ENCODE measurements at regions not wholly inside any gene's neighbourhood (a gene's known extent, or its start where the extent isn't known, plus 50 kb on each side); places are given as distances from the start of the nearest gene placed in this dataset.

GRCh38 chr2:120681696-120682288 lies 53.9 kb upstream of the GLI2 start (continued):
- TF ChIP-seq, protein P1, sequence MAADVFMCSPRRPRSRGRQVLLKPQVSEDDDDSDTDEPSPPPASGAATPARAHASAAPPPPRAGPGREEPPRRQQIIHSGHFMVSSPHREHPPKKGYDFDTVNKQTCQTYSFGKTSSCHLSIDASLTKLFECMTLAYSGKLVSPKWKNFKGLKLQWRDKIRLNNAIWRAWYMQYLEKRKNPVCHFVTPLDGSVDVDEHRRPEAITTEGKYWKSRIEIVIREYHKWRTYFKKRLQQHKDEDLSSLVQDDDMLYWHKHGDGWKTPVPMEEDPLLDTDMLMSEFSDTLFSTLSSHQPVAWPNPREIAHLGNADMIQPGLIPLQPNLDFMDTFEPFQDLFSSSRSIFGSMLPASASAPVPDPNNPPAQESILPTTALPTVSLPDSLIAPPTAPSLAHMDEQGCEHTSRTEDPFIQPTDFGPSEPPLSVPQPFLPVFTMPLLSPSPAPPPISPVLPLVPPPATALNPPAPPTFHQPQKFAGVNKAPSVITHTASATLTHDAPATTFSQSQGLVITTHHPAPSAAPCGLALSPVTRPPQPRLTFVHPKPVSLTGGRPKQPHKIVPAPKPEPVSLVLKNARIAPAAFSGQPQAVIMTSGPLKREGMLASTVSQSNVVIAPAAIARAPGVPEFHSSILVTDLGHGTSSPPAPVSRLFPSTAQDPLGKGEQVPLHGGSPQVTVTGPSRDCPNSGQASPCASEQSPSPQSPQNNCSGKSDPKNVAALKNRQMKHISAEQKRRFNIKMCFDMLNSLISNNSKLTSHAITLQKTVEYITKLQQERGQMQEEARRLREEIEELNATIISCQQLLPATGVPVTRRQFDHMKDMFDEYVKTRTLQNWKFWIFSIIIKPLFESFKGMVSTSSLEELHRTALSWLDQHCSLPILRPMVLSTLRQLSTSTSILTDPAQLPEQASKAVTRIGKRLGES (CRISPR knock-in tag; IDR thresholded peaks at IDR 0.05; ENCODE audit: borderline replicate concordance): no peak
- no peak for TF ChIP-seq ZNF713 (CRISPR knock-in tag; IDR thresholded peaks at IDR 0.05)

- in situ Hi-C loops (cut with HindIII; ENCODE audit: extremely low pct_ligation_motif_present, low pct_unique_long_range_greater_than_20kb): no loop called here
- no peak for FAIRE-seq
- CTCF ChIA-PET (ENCODE audit: low intra/inter-chr PET ratio, low total read pairs): no interaction called here
Observed at GRCh38 chr2:120682654-120683053, 53.0 kb upstream of the GLI2 start.

GRCh38 chr2:120683081-120683480 lies 52.6 kb upstream of the GLI2 start:
- DNase-seq (ENCODE audit: low spot score) (no peak), FAIRE-seq (no peak), ATAC-seq (no peak)
- no peak overlapping the region for H3K4me3 ChIP-seq (replicated peaks in 1 of 3; ENCODE audit: insufficient read depth in 1 of 3, low read depth in 2 of 3, low read length in 3 of 3)
- no peaks in the 10 kb centered on the region; the same call in 1 of the 2 replicates for H4K20me1 ChIP-seq (ENCODE audit: insufficient read depth, low read length)
- H3K36me3 ChIP-seq (replicated peaks in 1 of 2; ENCODE audit: control insufficient read depth in 1 of 2, insufficient read depth in 2 of 2, low read length in 2 of 2): no peaks in the 10 kb centered on the region
- ChIA-PET POLR2A (no interaction called here), CTCF (ENCODE audit: low intra/inter-chr PET ratio, low total read pairs) (no interaction called here)
- peaks cover 2 to 39% of the 10 kb centered on the region in 2 experiments; a peak in 3 of 5 replicates for H3K27me3 ChIP-seq (ENCODE audit: control insufficient read depth in 1 of 2, insufficient read depth in 2 of 2, low read length in 2 of 2)
- no peak overlapping the region for H3K9ac ChIP-seq (ENCODE audit: insufficient read depth, low read depth, low read length)
- no peak overlapping the region for H2AFZ ChIP-seq (ENCODE audit: low read length)
- in situ Hi-C loops (cut with HindIII; ENCODE audit: extremely low pct_ligation_motif_present, low pct_unique_long_range_greater_than_20kb) (no loop called here), intact Hi-C loops (cut with micrococcal nuclease; ENCODE audit: unreplicated experiment) (no loop called here)
- H3K4me2 ChIP-seq (ENCODE audit: low read depth, low read length): no peak overlapping the region
- no peaks in the 10 kb centered on the region for H3K79me2 ChIP-seq (ENCODE audit: insufficient read depth, low read length)
- no peak overlapping the region for H3K27ac ChIP-seq (ENCODE audit: extremely low read length, insufficient read depth, low read length)
- 27% methylated on average over 6 of the region's 6 CpGs for WGBS (ENCODE audit: low lambda C conversion rate)
- peaks cover 5% of the 10 kb centered on the region; the same call in 1 of the 2 replicates for H3K4me1 ChIP-seq (ENCODE audit: insufficient read depth, low read length)
- no peaks in the 10 kb centered on the region for H3K9me3 ChIP-seq (ENCODE audit: low read length)
- no TSS peak for BruUV-seq (replicated peaks)
- no peak for TF ChIP-seq GFI1 (CRISPR knock-in tag; IDR thresholded peaks at IDR 0.05; ENCODE audit: borderline replicate concordance)
- TF ChIP-seq HHEX (CRISPR knock-in tag; IDR thresholded peaks at IDR 0.05): no peak
- TF ChIP-seq, protein P2, sequence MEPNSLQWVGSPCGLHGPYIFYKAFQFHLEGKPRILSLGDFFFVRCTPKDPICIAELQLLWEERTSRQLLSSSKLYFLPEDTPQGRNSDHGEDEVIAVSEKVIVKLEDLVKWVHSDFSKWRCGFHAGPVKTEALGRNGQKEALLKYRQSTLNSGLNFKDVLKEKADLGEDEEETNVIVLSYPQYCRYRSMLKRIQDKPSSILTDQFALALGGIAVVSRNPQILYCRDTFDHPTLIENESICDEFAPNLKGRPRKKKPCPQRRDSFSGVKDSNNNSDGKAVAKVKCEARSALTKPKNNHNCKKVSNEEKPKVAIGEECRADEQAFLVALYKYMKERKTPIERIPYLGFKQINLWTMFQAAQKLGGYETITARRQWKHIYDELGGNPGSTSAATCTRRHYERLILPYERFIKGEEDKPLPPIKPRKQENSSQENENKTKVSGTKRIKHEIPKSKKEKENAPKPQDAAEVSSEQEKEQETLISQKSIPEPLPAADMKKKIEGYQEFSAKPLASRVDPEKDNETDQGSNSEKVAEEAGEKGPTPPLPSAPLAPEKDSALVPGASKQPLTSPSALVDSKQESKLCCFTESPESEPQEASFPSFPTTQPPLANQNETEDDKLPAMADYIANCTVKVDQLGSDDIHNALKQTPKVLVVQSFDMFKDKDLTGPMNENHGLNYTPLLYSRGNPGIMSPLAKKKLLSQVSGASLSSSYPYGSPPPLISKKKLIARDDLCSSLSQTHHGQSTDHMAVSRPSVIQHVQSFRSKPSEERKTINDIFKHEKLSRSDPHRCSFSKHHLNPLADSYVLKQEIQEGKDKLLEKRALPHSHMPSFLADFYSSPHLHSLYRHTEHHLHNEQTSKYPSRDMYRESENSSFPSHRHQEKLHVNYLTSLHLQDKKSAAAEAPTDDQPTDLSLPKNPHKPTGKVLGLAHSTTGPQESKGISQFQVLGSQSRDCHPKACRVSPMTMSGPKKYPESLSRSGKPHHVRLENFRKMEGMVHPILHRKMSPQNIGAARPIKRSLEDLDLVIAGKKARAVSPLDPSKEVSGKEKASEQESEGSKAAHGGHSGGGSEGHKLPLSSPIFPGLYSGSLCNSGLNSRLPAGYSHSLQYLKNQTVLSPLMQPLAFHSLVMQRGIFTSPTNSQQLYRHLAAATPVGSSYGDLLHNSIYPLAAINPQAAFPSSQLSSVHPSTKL (CRISPR knock-in tag; IDR thresholded peaks at IDR 0.05): no peak
- TF ChIP-seq ATAD3A (CRISPR knock-in tag; IDR thresholded peaks at IDR 0.05): no peak
- no peak for TF ChIP-seq ZFP90 (CRISPR knock-in tag; IDR thresholded peaks at IDR 0.05; ENCODE audit: borderline replicate concordance)

More at GRCh38 chr2:120682654-120683053, 53.0 kb upstream of the GLI2 start:
- Histone ChIP-seq H4K20me1 (ENCODE audit: insufficient read depth, low read length) (no peaks in the 10 kb centered on the region; the same call in 1 of the 2 replicates), H3K4me3 (replicated peaks in 1 of 3; ENCODE audit: insufficient read depth in 1 of 3, low read depth in 2 of 3, low read length in 3 of 3) (no peak overlapping the region), H3K27me3 (ENCODE audit: control insufficient read depth in 1 of 2, insufficient read depth in 2 of 2, low read length in 2 of 2) (peaks cover 2 to 43% of the 10 kb centered on the region in 2 experiments; a peak in 3 of 5 replicates), H3K9ac (ENCODE audit: insufficient read depth, low read depth, low read length) (no peak overlapping the region), H3K4me2 (ENCODE audit: low read depth, low read length) (no peak overlapping the region), H3K9me3 (ENCODE audit: low read length) (no peaks in the 10 kb centered on the region), H3K36me3 (replicated peaks in 1 of 2; ENCODE audit: control insufficient read depth in 1 of 2, insufficient read depth in 2 of 2, low read length in 2 of 2) (no peaks in the 10 kb centered on the region), H3K27ac (ENCODE audit: extremely low read length, insufficient read depth, low read length) (no peak overlapping the region), H2AFZ (ENCODE audit: low read length) (no peak overlapping the region), H3K4me1 (ENCODE audit: insufficient read depth, low read length) (peaks cover 5% of the 10 kb centered on the region; the same call in 1 of the 2 replicates), H3K79me2 (ENCODE audit: insufficient read depth, low read length) (no peaks in the 10 kb centered on the region)
- 22% methylated on average over 12 of the region's 12 CpGs for WGBS (ENCODE audit: low lambda C conversion rate)
- DNase-seq (ENCODE audit: low spot score): no peak
- POLR2A ChIA-PET: no interaction called here
- no TSS peak for BruUV-seq (replicated peaks)
- no peak for ATAC-seq
- TF ChIP-seq ZNF263 (CRISPR knock-in tag; IDR thresholded peaks at IDR 0.05) (peak; percentile 72), PLRG1 (conservative IDR thresholded peaks at IDR 0.05) (no peak)
- intact Hi-C loops (cut with micrococcal nuclease; ENCODE audit: unreplicated experiment): no loop called here
